HepG2 (cell line): ENCODE measurements at regions not wholly inside any gene's neighbourhood (a gene's known extent, or its start where the extent isn't known, plus 50 kb on each side); places are given as distances from the start of the nearest gene placed in this dataset.
A peak's percentile ranks its signal among the peaks of the same experiment; 100 is the strongest.

Experiments used
- ATAC-seq: fragments of 200-7000 bp; cut with Tn5 transposase; 3 replicates; pipeline ENCODE4 v1.9.1; 2020; ENCODE audit warnings: mild to moderate bottlenecking, moderate library complexity
- BruUV-seq: library from RNA; stranded (reverse); fragments of 400-500 nt; replicated peaks from 2 replicates; lab custom pipeline; 2021; lab: Mats Ljungman, UMichigan
- CTCF ChIA-PET: fragments of 300-600 bp; formaldehyde crosslinking; extraction: SDS; loops from one replicate; lab custom pipeline; 2021; ENCODE audit warnings: low total read pairs, inconsistent platforms, low intra/inter-chr PET ratio; lab: Yijun Ruan, JAX
- POLR2A ChIA-PET: fragments of 350-600 bp; sonication (Branson Sonifier 250); formaldehyde crosslinking; loops from one replicate; lab custom pipeline; 2020; ENCODE audit warnings: antibody characterized with exemption, inconsistent platforms; lab: Yijun Ruan, JAX
- DNase-seq: peaks from one replicate; pipeline ENCODE4 v3.0.0-alpha.2; 2015; ENCODE audit warnings: low spot score
- FAIRE-seq: peaks from 3 replicates; lab custom pipeline; 2011; peaks lifted over from hg19 to GRCh38; lab: Jason Lieb, UNC
- H2AFZ ChIP-seq: one replicate; pipeline ENCODE4 v1.6.1; 2011; ENCODE audit warnings: low read length, inconsistent platforms
- H3K27ac ChIP-seq: fragments of 300-600 bp; 3 replicates; pipeline ENCODE4 v1.8.0; 2011; ENCODE audit warnings: mixed run types, mild to moderate bottlenecking, mixed read lengths, low read length, inconsistent platforms; ENCODE audit not compliant: insufficient read depth; ENCODE audit errors: extremely low read length
- H3K27me3 ChIP-seq, 2 experiments: fragments of 200-600 bp in 1 of 2; 2 replicates in 1 of 2; 3 replicates in 1 of 2; pipeline versions ENCODE4 v1.6.0 to v1.8.0; 2011; ENCODE audit warnings: low read length in 2 of 2, mild to moderate bottlenecking in 2 of 2, moderate library complexity in 2 of 2, inconsistent platforms in 1 of 2; ENCODE audit not compliant: insufficient read depth in 2 of 2, control insufficient read depth in 1 of 2
- H3K36me3 ChIP-seq, 2 experiments: fragments of 200-600 bp in 1 of 2; replicated peaks in 1 of 2; 2 replicates in 1 of 2; 3 replicates in 1 of 2; pipeline versions ENCODE4 v1.5.1 to v1.8.0; 2011; ENCODE audit warnings: low read length in 2 of 2, inconsistent platforms in 1 of 2; ENCODE audit not compliant: insufficient read depth in 2 of 2, control insufficient read depth in 1 of 2
- H3K4me1 ChIP-seq: 2 replicates; pipeline ENCODE4 v1.5.1; 2012; ENCODE audit warnings: low read length, inconsistent platforms; ENCODE audit not compliant: insufficient read depth
- H3K4me2 ChIP-seq: 2 replicates; pipeline ENCODE4 v1.6.0; 2011; ENCODE audit warnings: low read depth, low read length, inconsistent platforms
- H3K4me3 ChIP-seq, 3 experiments: fragments of 200-600 bp in 1 of 3; sonication (generic), shearing (Covaris generic) in 1 of 3; replicated peaks in 1 of 3; 2 replicates each; pipeline ENCODE4 v1.5.1; 2011 to 2016; ENCODE audit warnings: low read length in 3 of 3, inconsistent platforms in 2 of 3, low read depth in 2 of 3, mild to moderate bottlenecking in 2 of 3, control low read depth in 1 of 3, mixed read lengths in 1 of 3; ENCODE audit not compliant: insufficient read depth in 1 of 3
- H3K79me2 ChIP-seq: one replicate; pipeline ENCODE4 v1.6.1; 2011; ENCODE audit warnings: low read length, inconsistent platforms; ENCODE audit not compliant: insufficient read depth
- H3K9ac ChIP-seq: 2 replicates; pipeline ENCODE4 v1.6.0; 2011; ENCODE audit warnings: mild to moderate bottlenecking, low read depth, low read length, inconsistent platforms; ENCODE audit not compliant: insufficient read depth
- H3K9me3 ChIP-seq: 2 replicates; pipeline ENCODE4 v1.5.1; 2012; ENCODE audit warnings: mild to moderate bottlenecking, low read length
- H4K20me1 ChIP-seq: 2 replicates; pipeline ENCODE4 v1.6.0; 2011; ENCODE audit warnings: inconsistent platforms, mild to moderate bottlenecking, low read length, moderate library complexity; ENCODE audit not compliant: insufficient read depth
- AGO2 ChIP-seq: fragments of 200-400 bp; formaldehyde crosslinking; optimal IDR thresholded peaks from 2 replicates; pipeline ENCODE3; 2017; ENCODE audit warnings: mild to moderate bottlenecking, low read depth, low read length, moderate library complexity
- CENPT ChIP-seq: sonication (generic); formaldehyde crosslinking; IDR thresholded peaks from 2 replicates; pipeline ENCODE4 v1.8.0; 2022; ENCODE audit warnings: low read depth, mild to moderate bottlenecking, moderate library complexity, missing genetic modification reagents
- CREB1 ChIP-seq, 2 experiments: fragments of 450-650 bp in 1 of 2; IDR thresholded peaks; 2 replicates each; pipeline ENCODE4 v1.6.1; 2016 to 2017; ENCODE audit warnings: control low read depth in 1 of 2, mild to moderate bottlenecking in 1 of 2, missing compliant biosample characterization in 1 of 2, missing genetic modification characterization in 1 of 2
- HOXA5 ChIP-seq: sonication (generic); formaldehyde crosslinking; IDR thresholded peaks from 2 replicates; pipeline ENCODE4 v1.4.0; 2020; ENCODE audit warnings: missing genetic modification reagents
- MAFK ChIP-seq, 2 experiments: IDR thresholded peaks in 1 of 2; conservative IDR thresholded peaks in 1 of 2; 2 replicates each; pipeline ENCODE4 v1.6.1; 2011; ENCODE audit warnings: improper control_type of control experiment in 2 of 2, low read length in 2 of 2
- TRIM24 ChIP-seq: sonication (generic); formaldehyde crosslinking; IDR thresholded peaks from 2 replicates; pipeline ENCODE4 v1.8.0; 2022; ENCODE audit warnings: mild to moderate bottlenecking, missing genetic modification reagents
- ZNF292 ChIP-seq: sonication (generic); formaldehyde crosslinking; IDR thresholded peaks from 2 replicates; pipeline ENCODE4 v1.8.1; 2022; ENCODE audit warnings: mild to moderate bottlenecking, low read depth, missing genetic modification reagents, borderline replicate concordance
- ZNF773 ChIP-seq: sonication (generic); formaldehyde crosslinking; IDR thresholded peaks from 2 replicates; pipeline ENCODE4 v1.4.0; 2020; ENCODE audit warnings: missing genetic modification reagents, borderline replicate concordance
- WGBS: methylation state at CpG from one replicate; pipeline ENCODE4 v1.1.6; 2017; ENCODE audit warnings: low lambda C conversion rate; 5-methylcytosine and 5-hydroxymethylcytosine counted together
- in situ Hi-C: cut with HindIII; loops from 2 replicates; pipeline ENCODE4 v1.10.0; 2017; ENCODE audit warnings: low pct_unique_long_range_greater_than_20kb; ENCODE audit not compliant: extremely low pct_ligation_motif_present
- intact Hi-C: fragments of 100-400 bp; cut with micrococcal nuclease; formaldehyde crosslinking; loops from one replicate; pipeline ENCODE4 v1.10.0; 2022; ENCODE audit not compliant: unreplicated experiment
- TF ChIP-seq, protein P1 (sequence below): IDR thresholded peaks from 2 replicates; pipeline ENCODE4 v1.6.1; 2016; ENCODE audit warnings: low read depth, control low read depth
- TF ChIP-seq, protein P2 (sequence below): sonication (generic); formaldehyde crosslinking; IDR thresholded peaks from 2 replicates; pipeline ENCODE4 v1.4.0; 2020; ENCODE audit warnings: missing genetic modification reagents
- TF ChIP-seq, protein P3 (sequence below): sonication (generic); formaldehyde crosslinking; IDR thresholded peaks from 2 replicates; pipeline ENCODE4 v1.5.0; 2020; ENCODE audit warnings: mild to moderate bottlenecking, missing genetic modification reagents

DNA sequence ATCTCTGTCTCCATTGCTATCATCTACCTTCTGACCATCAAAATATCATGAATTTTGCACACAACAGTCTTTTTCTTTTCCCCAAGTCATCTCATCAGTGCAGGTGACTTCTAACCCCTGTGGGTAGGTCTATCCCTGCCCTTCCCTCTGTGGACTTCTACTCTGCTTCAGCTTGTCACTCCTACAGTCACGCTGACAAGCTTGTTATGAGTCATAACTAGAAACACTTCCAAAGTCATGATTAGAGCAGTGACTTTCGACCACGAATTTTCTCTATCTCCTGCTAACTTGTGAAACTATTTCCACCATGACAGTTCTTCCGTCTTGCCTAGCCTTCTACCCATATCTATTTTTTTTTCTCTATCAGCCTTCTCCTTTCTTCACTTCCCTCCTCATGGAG is 343.7 kb upstream of the ARGLU1 start:
- Histone ChIP-seq H3K4me3 (no peak overlapping the region), H3K79me2 (no peaks in the 10 kb centered on the region), H3K4me2 (no peak overlapping the region), H2AFZ (no peak overlapping the region), H4K20me1 (no peaks in the 10 kb centered on the region), H3K9me3 (no peaks in the 10 kb centered on the region), H3K9ac (no peak overlapping the region), H3K4me1 (peaks cover 6% of the 10 kb centered on the region; the same call in 1 of the 2 replicates), H3K27me3 (no peaks in the 10 kb centered on the region), H3K36me3 (no peaks in the 10 kb centered on the region), H3K27ac (no peak overlapping the region)
- 24% methylated on average over 4 of the region's 4 CpGs for WGBS
- intact Hi-C loops: loop anchor here (10.0 kb wide), 2 partner anchors 377 to 827 kb away; partner anchors contain the start of gene EFNB2
- ChIA-PET POLR2A (no interaction called here), CTCF (no interaction called here)
- BruUV-seq: no TSS peak
- ATAC-seq (no peak), FAIRE-seq (no peak), DNase-seq (no peak)
- in situ Hi-C loops: no loop called here
- TF ChIP-seq CREB1 (IDR thresholded peaks at IDR 0.05) (0 out of 2 replicates have a peak, but pooled peaks have one; percentile 24), CREB1 (CRISPR knock-in tag; IDR thresholded peaks at IDR 0.05) (no peak), ZNF773 (no peak)

DNA sequence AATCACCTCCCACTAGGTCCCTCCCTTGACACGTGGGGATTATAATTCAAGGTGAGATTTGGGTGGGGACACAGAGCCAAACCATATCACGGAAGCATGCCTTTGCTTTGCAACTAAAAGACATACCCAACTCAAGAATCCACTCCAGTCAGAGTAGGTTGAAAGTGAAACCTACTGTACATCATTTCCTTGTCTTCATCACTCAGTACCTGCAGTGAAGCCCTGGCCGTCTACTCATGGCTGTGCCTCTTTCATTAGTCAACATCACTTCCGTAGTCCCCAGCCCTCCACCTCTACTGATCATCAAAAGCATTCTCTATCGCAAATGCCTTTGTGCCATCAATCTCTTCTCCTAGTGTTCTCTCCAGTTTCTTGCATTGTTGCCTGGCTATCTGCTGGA is 343.1 kb upstream of the ARGLU1 start:
- FAIRE-seq (no peak), DNase-seq (no peak), ATAC-seq (no peak)
- no peak overlapping the region for H2AFZ ChIP-seq
- H3K79me2 ChIP-seq: no peaks in the 10 kb centered on the region
- BruUV-seq: no TSS peak
- H3K4me1 ChIP-seq: peaks cover 6% of the 10 kb centered on the region; the same call in 1 of the 2 replicates
- H3K4me2 ChIP-seq: no peak overlapping the region
- H3K27me3 ChIP-seq: no peaks in the 10 kb centered on the region
- H3K9me3 ChIP-seq: no peaks in the 10 kb centered on the region
- H3K9ac ChIP-seq: no peak overlapping the region
- H3K27ac ChIP-seq: no peak overlapping the region
- H4K20me1 ChIP-seq: no peaks in the 10 kb centered on the region
- H3K36me3 ChIP-seq: no peaks in the 10 kb centered on the region
- in situ Hi-C loops: no loop called here
- intact Hi-C loops: loop anchor here (10.0 kb wide), 2 partner anchors 376 to 826 kb away; partner anchors contain the start of gene EFNB2
- POLR2A ChIA-PET: no interaction called here
- CTCF ChIA-PET: no interaction called here
- H3K4me3 ChIP-seq: no peak overlapping the region
- 30% methylated on average over 5 of the region's 5 CpGs for WGBS
- TF ChIP-seq, protein P1, sequence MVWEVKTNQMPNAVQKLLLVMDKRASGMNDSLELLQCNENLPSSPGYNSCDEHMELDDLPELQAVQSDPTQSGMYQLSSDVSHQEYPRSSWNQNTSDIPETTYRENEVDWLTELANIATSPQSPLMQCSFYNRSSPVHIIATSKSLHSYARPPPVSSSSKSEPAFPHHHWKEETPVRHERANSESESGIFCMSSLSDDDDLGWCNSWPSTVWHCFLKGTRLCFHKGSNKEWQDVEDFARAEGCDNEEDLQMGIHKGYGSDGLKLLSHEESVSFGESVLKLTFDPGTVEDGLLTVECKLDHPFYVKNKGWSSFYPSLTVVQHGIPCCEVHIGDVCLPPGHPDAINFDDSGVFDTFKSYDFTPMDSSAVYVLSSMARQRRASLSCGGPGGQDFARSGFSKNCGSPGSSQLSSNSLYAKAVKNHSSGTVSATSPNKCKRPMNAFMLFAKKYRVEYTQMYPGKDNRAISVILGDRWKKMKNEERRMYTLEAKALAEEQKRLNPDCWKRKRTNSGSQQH: no peak
- TF ChIP-seq AGO2 (no peak), CENPT (CRISPR knock-in tag) (no peak), MAFK (conservative IDR thresholded peaks at IDR 0.05 in 1 of 2, IDR thresholded peaks at IDR 0.05 in 1 of 2; ENCODE audit: low read length in 2 of 2) (no peak), HOXA5 (CRISPR knock-in tag) (no peak), TRIM24 (no peak), ZNF292 (CRISPR knock-in tag) (no peak)
- TF ChIP-seq, protein P2, sequence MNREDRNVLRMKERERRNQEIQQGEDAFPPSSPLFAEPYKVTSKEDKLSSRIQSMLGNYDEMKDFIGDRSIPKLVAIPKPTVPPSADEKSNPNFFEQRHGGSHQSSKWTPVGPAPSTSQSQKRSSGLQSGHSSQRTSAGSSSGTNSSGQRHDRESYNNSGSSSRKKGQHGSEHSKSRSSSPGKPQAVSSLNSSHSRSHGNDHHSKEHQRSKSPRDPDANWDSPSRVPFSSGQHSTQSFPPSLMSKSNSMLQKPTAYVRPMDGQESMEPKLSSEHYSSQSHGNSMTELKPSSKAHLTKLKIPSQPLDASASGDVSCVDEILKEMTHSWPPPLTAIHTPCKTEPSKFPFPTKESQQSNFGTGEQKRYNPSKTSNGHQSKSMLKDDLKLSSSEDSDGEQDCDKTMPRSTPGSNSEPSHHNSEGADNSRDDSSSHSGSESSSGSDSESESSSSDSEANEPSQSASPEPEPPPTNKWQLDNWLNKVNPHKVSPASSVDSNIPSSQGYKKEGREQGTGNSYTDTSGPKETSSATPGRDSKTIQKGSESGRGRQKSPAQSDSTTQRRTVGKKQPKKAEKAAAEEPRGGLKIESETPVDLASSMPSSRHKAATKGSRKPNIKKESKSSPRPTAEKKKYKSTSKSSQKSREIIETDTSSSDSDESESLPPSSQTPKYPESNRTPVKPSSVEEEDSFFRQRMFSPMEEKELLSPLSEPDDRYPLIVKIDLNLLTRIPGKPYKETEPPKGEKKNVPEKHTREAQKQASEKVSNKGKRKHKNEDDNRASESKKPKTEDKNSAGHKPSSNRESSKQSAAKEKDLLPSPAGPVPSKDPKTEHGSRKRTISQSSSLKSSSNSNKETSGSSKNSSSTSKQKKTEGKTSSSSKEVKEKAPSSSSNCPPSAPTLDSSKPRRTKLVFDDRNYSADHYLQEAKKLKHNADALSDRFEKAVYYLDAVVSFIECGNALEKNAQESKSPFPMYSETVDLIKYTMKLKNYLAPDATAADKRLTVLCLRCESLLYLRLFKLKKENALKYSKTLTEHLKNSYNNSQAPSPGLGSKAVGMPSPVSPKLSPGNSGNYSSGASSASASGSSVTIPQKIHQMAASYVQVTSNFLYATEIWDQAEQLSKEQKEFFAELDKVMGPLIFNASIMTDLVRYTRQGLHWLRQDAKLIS: no peak
- TF ChIP-seq, protein P3, sequence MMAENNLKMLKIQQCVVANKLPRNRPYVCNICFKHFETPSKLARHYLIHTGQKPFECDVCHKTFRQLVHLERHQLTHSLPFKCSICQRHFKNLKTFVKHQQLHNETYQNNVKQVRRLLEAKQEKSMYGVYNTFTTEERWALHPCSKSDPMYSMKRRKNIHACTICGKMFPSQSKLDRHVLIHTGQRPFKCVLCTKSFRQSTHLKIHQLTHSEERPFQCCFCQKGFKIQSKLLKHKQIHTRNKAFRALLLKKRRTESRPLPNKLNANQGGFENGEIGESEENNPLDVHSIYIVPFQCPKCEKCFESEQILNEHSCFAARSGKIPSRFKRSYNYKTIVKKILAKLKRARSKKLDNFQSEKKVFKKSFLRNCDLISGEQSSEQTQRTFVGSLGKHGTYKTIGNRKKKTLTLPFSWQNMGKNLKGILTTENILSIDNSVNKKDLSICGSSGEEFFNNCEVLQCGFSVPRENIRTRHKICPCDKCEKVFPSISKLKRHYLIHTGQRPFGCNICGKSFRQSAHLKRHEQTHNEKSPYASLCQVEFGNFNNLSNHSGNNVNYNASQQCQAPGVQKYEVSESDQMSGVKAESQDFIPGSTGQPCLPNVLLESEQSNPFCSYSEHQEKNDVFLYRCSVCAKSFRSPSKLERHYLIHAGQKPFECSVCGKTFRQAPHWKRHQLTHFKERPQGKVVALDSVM (CRISPR knock-in tag): no peak
